Colonic mucosa (tissue), 4 donors: ENCODE measurements at regions not wholly inside any gene's neighbourhood (a gene's known extent, or its start where the extent isn't known, plus 50 kb on each side); places are given as distances from the start of the nearest gene placed in this dataset.

Source experiments
- DNase-seq: peaks from one replicate; pipeline ENCODE4 v3.0.0-alpha.2; 2020
- H3K27ac ChIP-seq: fragments of 200-600 bp; one replicate; pipeline ENCODE4 v1.8.0; 2021
- H3K27me3 ChIP-seq: fragments of 200-600 bp; one replicate; pipeline ENCODE4 v1.8.0; 2021
- H3K36me3 ChIP-seq: fragments of 200-600 bp; one replicate; pipeline ENCODE4 v1.8.0; 2021
- H3K4me1 ChIP-seq: fragments of 200-600 bp; one replicate; pipeline ENCODE4 v1.8.0; 2021; ENCODE audit warnings: mild to moderate bottlenecking
- H3K4me3 ChIP-seq: fragments of 200-600 bp; one replicate; pipeline ENCODE4 v1.8.0; 2021
- H3K9ac ChIP-seq, 2 donors: one replicate each; pipeline ENCODE4 v1.7.0; 2013; ENCODE audit warnings: control low read depth in 2 of 2, low read depth in 2 of 2, low read length in 2 of 2
- H3K9me3 ChIP-seq: fragments of 200-600 bp; one replicate; pipeline ENCODE4 v1.8.0; 2021
- CTCF ChIP-seq: fragments of 200-600 bp; IDR thresholded peaks from one replicate; pipeline ENCODE4 v1.8.0; 2022; ENCODE audit warnings: antibody characterized with exemption, mild to moderate bottlenecking
- intact Hi-C: fragments of 100-400 bp; cut with DNase I; formaldehyde crosslinking; loops from one replicate; pipeline ENCODE4 v1.14.1; 2022
- donor health status: healthy.
- donor health status: DM: no; HTN: no; CAD: no.
- donor health status: DM: no; HTN: no; CAD: no.

- no peak overlapping the region for H3K9ac ChIP-seq
- no peak for TF ChIP-seq CTCF
- H3K27me3 ChIP-seq, result no peaks in the 10 kb centered on the region
- DNase-seq, result no peak
- no peaks in the 10 kb centered on the region for H3K4me1 ChIP-seq
- no peaks in the 10 kb centered on the region for H3K36me3 ChIP-seq
- no peak overlapping the region for H3K27ac ChIP-seq
- H3K9me3 ChIP-seq, result no peaks in the 10 kb centered on the region
- H3K4me3 ChIP-seq, result no peak overlapping the region
- intact Hi-C loops, result no loop called here
Measured at GRCh38 chr4:83837614-83838308, 301.9 kb downstream of the GPAT3 start.

GRCh38 chr4:83833920-83834319 lies 298.0 kb downstream of the GPAT3 start:
- TF ChIP-seq CTCF, result no peak
- Histone ChIP-seq H3K27me3 (no peaks in the 10 kb centered on the region), H3K4me3 (no peak overlapping the region), H3K36me3 (no peaks in the 10 kb centered on the region), H3K9me3 (no peaks in the 10 kb centered on the region), H3K4me1 (no peaks in the 10 kb centered on the region), H3K27ac (no peak overlapping the region), H3K9ac (no peak overlapping the region)
- no peak for DNase-seq
- intact Hi-C loops, result no loop called here

- intact Hi-C loops, result no loop called here
- H3K4me3 ChIP-seq, result no peak overlapping the region
- H3K4me1 ChIP-seq, result no peaks in the 10 kb centered on the region
- no peak overlapping the region for H3K9ac ChIP-seq
- no peaks in the 10 kb centered on the region for H3K9me3 ChIP-seq
- TF ChIP-seq CTCF, result no peak
- no peaks in the 10 kb centered on the region for H3K27me3 ChIP-seq
- DNase-seq, result no peak
- H3K27ac ChIP-seq, result no peak overlapping the region
- H3K36me3 ChIP-seq, result no peaks in the 10 kb centered on the region
Measured at GRCh38 chr4:83832110-83832825, 296.4 kb downstream of the GPAT3 start.

GRCh38 chr4:83831588-83831987 lies 295.7 kb downstream of the GPAT3 start:
- intact Hi-C loops, result no loop called here
- no peaks in the 10 kb centered on the region for H3K4me1 ChIP-seq
- H3K36me3 ChIP-seq, result no peaks in the 10 kb centered on the region
- H3K27ac ChIP-seq, result no peak overlapping the region
- H3K9ac ChIP-seq, result no peak overlapping the region
- no peak for TF ChIP-seq CTCF
- no peaks in the 10 kb centered on the region for H3K9me3 ChIP-seq
- DNase-seq, result no peak
- H3K27me3 ChIP-seq, result no peaks in the 10 kb centered on the region
- no peak overlapping the region for H3K4me3 ChIP-seq

GRCh38 chr4:83830138-83830888 lies 294.4 kb downstream of the GPAT3 start:
- Histone ChIP-seq H3K27ac (no peak overlapping the region), H3K9ac (no peak overlapping the region), H3K36me3 (no peaks in the 10 kb centered on the region), H3K27me3 (no peaks in the 10 kb centered on the region), H3K4me1 (no peaks in the 10 kb centered on the region), H3K9me3 (no peaks in the 10 kb centered on the region), H3K4me3 (no peak overlapping the region)
- no peak for DNase-seq
- intact Hi-C loops, result no loop called here
- TF ChIP-seq CTCF, result no peak
